Smooth muscle cell (in vitro differentiated cells): ENCODE measurements at regions not wholly inside any gene's neighbourhood (a gene's known extent, or its start where the extent isn't known, plus 50 kb on each side); places are given as distances from the start of the nearest gene placed in this dataset.

Source experiments
- DNase-seq: peaks from one replicate; lab custom pipeline; 2025; ENCODE audit not compliant: unreplicated experiment; lab: John Stamatoyannopoulos, UW
- H2AFZ ChIP-seq: fragments of 200-600 bp; sonication (generic); 2 replicates; pipeline ENCODE4 v1.6.0; 2016; ENCODE audit warnings: antibody characterized with exemption, low read depth, mild to moderate bottlenecking
- H3F3A ChIP-seq: fragments of 200-600 bp; sonication (generic); 2 replicates; pipeline ENCODE4 v1.6.0; 2017; ENCODE audit warnings: antibody characterized with exemption, low read depth
- H3K27ac ChIP-seq: fragments of 200-600 bp; sonication (generic); 2 replicates; pipeline ENCODE4 v1.5.1; 2016; ENCODE audit warnings: low read depth, mild to moderate bottlenecking
- H3K27me3 ChIP-seq: fragments of 200-600 bp; sonication (generic); 2 replicates; pipeline ENCODE4 v1.6.1; 2016; ENCODE audit warnings: low read depth, mild to moderate bottlenecking
- H3K36me3 ChIP-seq: fragments of 200-600 bp; sonication (generic); 2 replicates; pipeline ENCODE4 v1.5.1; 2016; ENCODE audit warnings: low read depth
- H3K4me1 ChIP-seq: fragments of 200-600 bp; sonication (generic); 2 replicates; pipeline ENCODE4 v1.5.1; 2016; ENCODE audit warnings: low read depth
- H3K4me2 ChIP-seq: fragments of 200-600 bp; sonication (generic); 2 replicates; pipeline ENCODE4 v1.6.0; 2016; ENCODE audit warnings: mild to moderate bottlenecking
- H3K4me3 ChIP-seq: fragments of 200-600 bp; sonication (generic); 2 replicates; pipeline ENCODE4 v1.5.1; 2016; ENCODE audit warnings: mild to moderate bottlenecking
- H3K79me2 ChIP-seq: fragments of 200-600 bp; sonication (generic); 2 replicates; pipeline ENCODE4 v1.6.0; 2016; ENCODE audit warnings: low read depth, mild to moderate bottlenecking
- H3K9ac ChIP-seq: fragments of 200-600 bp; sonication (generic); 2 replicates; pipeline ENCODE4 v1.6.0; 2016; ENCODE audit warnings: low read depth
- H3K9me3 ChIP-seq: fragments of 200-600 bp; sonication (generic); replicated peaks from 2 replicates; pipeline ENCODE4 v1.5.1; 2016; ENCODE audit warnings: low read depth
- H4K20me1 ChIP-seq: fragments of 200-600 bp; sonication (generic); 2 replicates; pipeline ENCODE4 v1.6.0; 2016; ENCODE audit warnings: low read depth
- CTCF ChIP-seq: fragments of 200-600 bp; sonication (generic); IDR thresholded peaks from 2 replicates; pipeline ENCODE4 v1.5.1; 2017; ENCODE audit warnings: borderline replicate concordance, mild to moderate bottlenecking, antibody characterized with exemption; ENCODE audit not compliant: insufficient read depth, poor library complexity, severe bottlenecking
- WGBS: methylation state at CpG from one replicate; pipeline ENCODE4 v1.1.7; 2016; ENCODE audit warnings: low lambda C conversion rate; 5-methylcytosine and 5-hydroxymethylcytosine counted together

- H4K20me1 ChIP-seq: no peaks in the 10 kb centered on the region
Observed at GRCh38 chr5:77847814-77848290, 71.7 kb upstream of the TBCA start.

GRCh38 chr5:77847129-77847460 is 71.0 kb upstream of the TBCA start:
- Histone ChIP-seq H3F3A (peaks cover 22% of the 10 kb centered on the region), H3K27ac (no peak overlapping the region), H3K36me3 (no peaks in the 10 kb centered on the region), H4K20me1 (no peaks in the 10 kb centered on the region), H3K9ac (no peak overlapping the region), H3K9me3 (no peaks in the 10 kb centered on the region), H3K27me3 (no peaks in the 10 kb centered on the region), H3K79me2 (no peaks in the 10 kb centered on the region), H3K4me1 (peaks cover 74% of the 10 kb centered on the region), H3K4me2 (peak overlapping the region; percentile 69), H3K4me3 (no peak overlapping the region), H2AFZ (peak overlapping the region; percentile 34)
- WGBS: 53% methylated on average over 9 of the region's 9 CpGs
- DNase-seq: no peak
- no peak for TF ChIP-seq CTCF

More at GRCh38 chr5:77847814-77848290, 71.7 kb upstream of the TBCA start:
- no peaks in the 10 kb centered on the region for H3K27me3 ChIP-seq
- H3K9ac ChIP-seq: no peak overlapping the region
- peaks cover 22% of the 10 kb centered on the region for H3F3A ChIP-seq
- H3K9me3 ChIP-seq: no peaks in the 10 kb centered on the region
- H2AFZ ChIP-seq: peak overlapping the region; percentile 34
- H3K36me3 ChIP-seq: no peaks in the 10 kb centered on the region
- H3K27ac ChIP-seq: no peak overlapping the region
- H3K79me2 ChIP-seq: no peaks in the 10 kb centered on the region
- H3K4me1 ChIP-seq: peaks cover 77% of the 10 kb centered on the region
- no peak for TF ChIP-seq CTCF
- H3K4me3 ChIP-seq: no peak overlapping the region
- WGBS: 21% methylated on average over 7 of the region's 7 CpGs
- DNase-seq: no peak
- peak overlapping the region; percentile 69 for H3K4me2 ChIP-seq

DNA sequence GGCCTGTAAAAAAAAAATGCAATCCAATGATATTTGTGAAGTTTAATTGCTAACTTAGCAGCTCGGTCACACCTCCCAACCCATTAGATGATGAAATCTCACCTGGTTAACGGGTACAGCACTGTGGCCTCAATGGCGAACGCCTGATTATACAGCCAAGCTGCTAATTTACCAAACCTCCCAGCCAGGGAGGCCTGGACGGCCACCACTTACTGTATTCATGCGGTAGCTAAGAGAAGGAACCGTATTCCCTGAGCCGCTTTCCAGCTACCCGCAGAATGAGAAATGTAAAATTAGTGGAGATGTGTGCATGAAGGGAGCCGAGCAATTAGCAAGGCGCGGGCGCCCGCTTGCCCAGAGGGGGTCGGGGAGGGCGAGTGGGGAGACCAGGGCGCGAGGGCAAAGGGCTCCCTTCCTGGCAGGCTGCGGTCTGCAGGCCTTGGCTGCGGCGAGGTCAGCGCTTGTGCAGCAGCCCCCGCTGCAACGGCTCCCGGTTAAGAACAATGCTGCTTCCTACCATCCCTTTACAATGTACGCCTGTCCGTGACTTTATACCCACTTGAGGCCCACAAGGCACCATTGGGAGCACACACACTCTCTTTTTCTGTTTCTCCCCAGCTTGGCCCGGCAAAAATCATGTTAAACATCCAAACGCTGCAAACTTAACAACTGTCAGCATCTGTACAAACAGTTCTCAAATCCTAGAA is 70.4 kb upstream of the TBCA start:
- Histone ChIP-seq H3K79me2 (no peaks in the 10 kb centered on the region), H3K4me3 (no peak overlapping the region), H3F3A (peaks cover 22% of the 10 kb centered on the region), H2AFZ (peak overlapping the region; percentile 40), H3K4me2 (no peak overlapping the region), H3K4me1 (peaks cover 71% of the 10 kb centered on the region), H3K27ac (no peak overlapping the region), H3K36me3 (no peaks in the 10 kb centered on the region), H3K9me3 (no peaks in the 10 kb centered on the region), H4K20me1 (no peaks in the 10 kb centered on the region), H3K9ac (no peak overlapping the region), H3K27me3 (no peaks in the 10 kb centered on the region)
- WGBS: 34% methylated on average over 27 of the region's 29 CpGs
- no peak for DNase-seq
- TF ChIP-seq CTCF: no peak

GRCh38 chr5:77845324-77845646 is 69.1 kb upstream of the TBCA start:
- H3K79me2 ChIP-seq: no peaks in the 10 kb centered on the region
- peaks cover 18% of the 10 kb centered on the region for H3F3A ChIP-seq
- no peak overlapping the region for H3K9ac ChIP-seq
- H3K27ac ChIP-seq: no peak overlapping the region
- no peak for TF ChIP-seq CTCF
- no peaks in the 10 kb centered on the region for H3K27me3 ChIP-seq
- no peak overlapping the region for H3K4me2 ChIP-seq
- H2AFZ ChIP-seq: peak overlapping the region; percentile 97
- no peak overlapping the region for H3K4me3 ChIP-seq
- peaks cover 58% of the 10 kb centered on the region for H3K4me1 ChIP-seq
- H3K36me3 ChIP-seq: no peaks in the 10 kb centered on the region
- H4K20me1 ChIP-seq: no peaks in the 10 kb centered on the region
- WGBS: 77% methylated on average over 5 of the region's 5 CpGs
- H3K9me3 ChIP-seq: no peaks in the 10 kb centered on the region
- DNase-seq: no peak
